Stomach smooth muscle (tissue), 2 donors: ENCODE measurements at regions not wholly inside any gene's neighbourhood (a gene's known extent, or its start where the extent isn't known, plus 50 kb on each side); places are given as distances from the start of the nearest gene placed in this dataset.

Experiments
- H3K27ac ChIP-seq: one replicate; pipeline ENCODE4 v1.7.0; 2013; ENCODE audit warnings: mild to moderate bottlenecking, low read length, inconsistent platforms
- H3K27me3 ChIP-seq, 2 donors: one replicate each; pipeline ENCODE4 v1.7.0; 2013; ENCODE audit warnings: low read length in 2 of 2; ENCODE audit not compliant: insufficient read depth in 2 of 2, control insufficient read depth in 1 of 2
- H3K36me3 ChIP-seq, 2 donors: one replicate each; pipeline ENCODE4 v1.7.0; 2013; ENCODE audit warnings: low read length in 2 of 2; ENCODE audit not compliant: control insufficient read depth in 2 of 2, insufficient read depth in 2 of 2
- H3K4me1 ChIP-seq: one replicate; pipeline ENCODE4 v1.7.0; 2013; ENCODE audit warnings: low read length; ENCODE audit not compliant: control insufficient read depth, insufficient read depth
- H3K4me3 ChIP-seq, 2 donors: one replicate each; pipeline ENCODE4 v1.7.0; 2013; ENCODE audit warnings: low read length in 2 of 2
- H3K9ac ChIP-seq, 2 donors: one replicate each; pipeline ENCODE4 v1.7.0; 2013; ENCODE audit warnings: low read length in 2 of 2, mild to moderate bottlenecking in 1 of 2
- H3K9me3 ChIP-seq, 2 donors: one replicate each; pipeline ENCODE4 v1.7.0; 2013; ENCODE audit warnings: low read length in 2 of 2; ENCODE audit not compliant: control insufficient read depth in 2 of 2
- donor health status: healthy.
- donor health status: Pancreatic carcinoma.

GRCh38 chr2:147110317-147110716, 734.5 kb upstream of the ACVR2A start:
- H3K27me3 ChIP-seq = no peaks in the 10 kb centered on the region
- no peak overlapping the region for H3K4me3 ChIP-seq
- no peaks in the 10 kb centered on the region for H3K4me1 ChIP-seq
- H3K9me3 ChIP-seq = peaks cover 0 to 3% of the 10 kb centered on the region in 2 donors
- no peak overlapping the region for H3K9ac ChIP-seq
- H3K27ac ChIP-seq = no peak overlapping the region
- no peaks in the 10 kb centered on the region for H3K36me3 ChIP-seq

- Histone ChIP-seq H3K27ac (no peak overlapping the region), H3K27me3 (no peaks in the 10 kb centered on the region), H3K4me1 (no peaks in the 10 kb centered on the region), H3K9ac (no peak overlapping the region), H3K9me3 (peaks cover 0 to 3% of the 10 kb centered on the region in 2 donors), H3K4me3 (no peak overlapping the region), H3K36me3 (no peaks in the 10 kb centered on the region)
These were observed 735.5 kb upstream of the ACVR2A start for GRCh38 chr2:147109291-147109690.

DNA sequence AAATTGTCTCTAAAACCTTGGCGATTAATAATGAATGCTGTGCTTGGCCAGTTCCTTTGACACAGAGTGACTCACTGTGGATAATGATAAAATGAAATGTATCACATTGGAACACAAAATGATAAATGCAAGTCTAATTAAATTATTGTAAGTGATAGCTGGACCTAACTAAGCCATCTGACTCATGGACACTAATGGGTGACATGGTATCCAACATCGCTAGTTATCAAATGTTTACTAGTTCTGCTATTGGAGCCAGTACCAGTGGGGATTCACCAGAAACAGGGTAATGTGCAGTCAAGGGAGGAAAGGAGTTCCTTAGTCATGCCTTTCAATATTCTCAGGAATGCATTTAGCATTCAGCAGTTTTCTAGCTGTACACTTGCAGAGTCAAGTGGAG, 736.3 kb upstream of the ACVR2A start:
- Histone ChIP-seq H3K27ac (no peak overlapping the region), H3K27me3 (no peaks in the 10 kb centered on the region), H3K36me3 (no peaks in the 10 kb centered on the region), H3K9me3 (peaks cover 0 to 3% of the 10 kb centered on the region in 2 donors), H3K4me3 (no peak overlapping the region), H3K9ac (no peak overlapping the region), H3K4me1 (no peaks in the 10 kb centered on the region)

DNA sequence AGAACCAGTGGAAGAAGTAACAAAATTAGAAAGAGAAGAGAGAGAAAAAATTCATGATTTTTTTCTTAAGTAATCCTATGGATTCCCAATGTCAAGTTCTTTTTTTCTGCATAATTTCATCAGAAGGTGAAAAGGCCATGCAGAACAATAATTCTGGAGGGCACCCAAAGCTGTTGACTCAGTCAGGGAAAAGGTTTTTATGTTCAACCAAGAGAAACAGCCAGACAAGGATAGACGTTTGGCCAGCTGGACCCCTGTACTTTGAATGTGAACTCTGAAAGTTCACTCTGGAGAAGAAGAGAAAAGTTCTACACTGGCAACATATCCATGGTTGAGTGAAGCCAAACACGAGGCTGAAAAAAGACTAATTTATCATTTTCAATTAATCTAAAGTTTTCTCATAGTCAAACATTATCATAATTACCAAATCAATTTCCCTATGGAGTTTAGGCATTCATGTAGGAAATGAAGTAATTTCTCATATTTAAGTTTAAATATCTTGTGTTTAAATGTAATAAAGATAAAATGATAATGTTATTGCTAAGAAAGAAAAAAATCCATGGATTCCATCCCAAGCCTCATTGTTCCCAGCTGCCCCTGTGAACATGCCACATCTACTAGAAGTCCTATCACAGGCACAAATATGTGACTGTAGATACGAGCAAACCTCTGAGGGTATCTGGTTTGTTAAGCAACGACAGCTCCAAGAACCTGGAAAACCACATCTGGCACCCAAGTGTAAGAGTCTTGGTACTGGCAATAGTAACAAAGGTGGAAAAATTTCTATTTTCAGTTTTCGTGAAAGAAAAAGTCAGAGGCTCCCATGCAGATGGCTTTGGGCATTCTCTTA, 742.7 kb upstream of the ACVR2A start:
- Histone ChIP-seq H3K36me3 (no peaks in the 10 kb centered on the region), H3K4me3 (no peak overlapping the region), H3K9ac (no peak overlapping the region), H3K27ac (no peak overlapping the region), H3K4me1 (peaks cover 4% of the 10 kb centered on the region), H3K27me3 (no peaks in the 10 kb centered on the region), H3K9me3 (no peaks in the 10 kb centered on the region)

GRCh38 chr2:147100406-147101035, 744.3 kb upstream of the ACVR2A start:
- Histone ChIP-seq H3K36me3 (no peaks in the 10 kb centered on the region), H3K4me1 (peaks cover 4% of the 10 kb centered on the region), H3K9me3 (no peaks in the 10 kb centered on the region), H3K9ac (no peak overlapping the region), H3K4me3 (no peak overlapping the region), H3K27ac (no peak overlapping the region), H3K27me3 (no peaks in the 10 kb centered on the region)

DNA sequence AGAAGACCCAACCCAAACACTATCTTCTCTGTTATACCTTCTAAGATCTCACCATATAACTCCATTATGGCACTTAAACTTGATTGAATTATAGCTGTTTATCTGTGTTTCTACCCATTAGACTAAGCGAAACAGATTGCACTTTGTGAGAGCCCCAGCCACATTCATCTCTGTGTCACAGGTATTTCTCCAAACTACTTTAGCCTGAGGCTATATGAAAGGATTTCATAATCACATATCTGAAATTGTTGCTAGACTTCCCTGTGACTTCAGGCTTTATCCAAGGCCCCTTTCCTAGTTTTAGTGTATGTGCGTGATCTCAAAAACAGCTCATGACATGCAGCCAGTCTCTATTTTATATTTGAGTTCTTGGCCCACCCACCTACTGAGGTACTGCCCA, 745.0 kb upstream of the ACVR2A start:
- no peak overlapping the region for H3K27ac ChIP-seq
- H3K36me3 ChIP-seq = no peaks in the 10 kb centered on the region
- H3K4me3 ChIP-seq = no peak overlapping the region
- H3K9me3 ChIP-seq = no peaks in the 10 kb centered on the region
- H3K4me1 ChIP-seq = peaks cover 4% of the 10 kb centered on the region
- H3K27me3 ChIP-seq = no peaks in the 10 kb centered on the region
- no peak overlapping the region for H3K9ac ChIP-seq

- no peaks in the 10 kb centered on the region for H3K36me3 ChIP-seq
- H3K4me3 ChIP-seq = no peak overlapping the region
- H3K9me3 ChIP-seq = no peaks in the 10 kb centered on the region
- H3K27me3 ChIP-seq = no peaks in the 10 kb centered on the region
- H3K9ac ChIP-seq = no peak overlapping the region
- H3K27ac ChIP-seq = no peak overlapping the region
- H3K4me1 ChIP-seq = peaks cover 4% of the 10 kb centered on the region
These were observed 745.9 kb upstream of the ACVR2A start for GRCh38 chr2:147098940-147099339.

DNA sequence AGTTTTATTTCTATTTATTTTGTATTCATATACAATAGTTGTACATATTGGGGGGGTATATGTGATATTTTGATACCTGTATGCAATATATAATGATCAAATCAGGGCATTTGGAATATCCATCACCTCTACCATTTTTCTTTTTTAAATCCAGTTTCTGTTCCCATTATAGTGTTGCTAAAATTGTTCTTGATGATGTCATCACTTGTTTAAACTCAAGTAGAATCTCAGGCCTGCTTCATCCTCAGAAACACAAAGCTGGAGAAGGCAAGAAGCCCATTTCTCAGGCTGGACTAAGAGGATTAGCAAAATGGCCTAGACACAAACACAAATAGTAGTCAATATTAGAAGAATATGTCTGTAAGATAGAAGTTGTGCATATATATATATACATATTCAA, 747.1 kb upstream of the ACVR2A start:
- no peak overlapping the region for H3K9ac ChIP-seq
- no peak overlapping the region for H3K27ac ChIP-seq
- no peaks in the 10 kb centered on the region for H3K36me3 ChIP-seq
- H3K9me3 ChIP-seq = no peaks in the 10 kb centered on the region
- H3K27me3 ChIP-seq = no peaks in the 10 kb centered on the region
- H3K4me3 ChIP-seq = no peak overlapping the region
- peaks cover 4% of the 10 kb centered on the region for H3K4me1 ChIP-seq

- Histone ChIP-seq H3K4me3 (no peak overlapping the region), H3K4me1 (peaks cover 4% of the 10 kb centered on the region), H3K9me3 (no peaks in the 10 kb centered on the region), H3K27me3 (no peaks in the 10 kb centered on the region), H3K27ac (no peak overlapping the region), H3K36me3 (no peaks in the 10 kb centered on the region), H3K9ac (no peak overlapping the region)
These were observed 748.2 kb upstream of the ACVR2A start for GRCh38 chr2:147096671-147097070.

DNA sequence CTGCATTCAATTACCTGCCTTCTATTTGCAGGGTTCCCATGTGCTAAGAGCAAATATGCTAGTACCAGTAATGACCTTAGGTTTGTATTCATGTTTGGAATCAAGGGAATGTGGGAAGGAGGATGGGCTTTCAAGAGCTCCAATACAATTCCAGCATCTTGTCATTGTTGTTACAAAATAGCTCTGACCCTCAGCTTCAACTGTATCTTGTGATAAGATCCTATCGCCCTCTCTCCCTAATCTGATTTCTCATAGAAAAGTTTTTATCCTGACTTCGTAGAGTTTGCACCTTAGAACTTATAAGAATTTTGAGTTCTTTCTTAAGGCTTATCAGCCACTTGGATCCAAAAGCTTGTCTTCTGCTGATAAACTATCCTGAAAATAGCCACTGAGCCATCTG, 749.5 kb upstream of the ACVR2A start:
- H3K27me3 ChIP-seq = no peaks in the 10 kb centered on the region
- H3K9me3 ChIP-seq = no peaks in the 10 kb centered on the region
- H3K4me1 ChIP-seq = no peaks in the 10 kb centered on the region
- H3K4me3 ChIP-seq = no peak overlapping the region
- no peak overlapping the region for H3K27ac ChIP-seq
- H3K9ac ChIP-seq = no peak overlapping the region
- no peaks in the 10 kb centered on the region for H3K36me3 ChIP-seq

- H3K27me3 ChIP-seq = no peaks in the 10 kb centered on the region
- no peak overlapping the region for H3K9ac ChIP-seq
- no peak overlapping the region for H3K4me3 ChIP-seq
- H3K36me3 ChIP-seq = no peaks in the 10 kb centered on the region
- no peaks in the 10 kb centered on the region for H3K9me3 ChIP-seq
- H3K4me1 ChIP-seq = no peaks in the 10 kb centered on the region
- H3K27ac ChIP-seq = no peak overlapping the region
These were observed 750.8 kb upstream of the ACVR2A start for GRCh38 chr2:147094077-147094476.
